ENCODE measurements at regions not wholly inside any gene's neighbourhood (a gene's known extent, or its start where the extent isn't known, plus 50 kb on each side); places are given as distances from the start of the nearest gene placed in this dataset.
"Not testable (repeated sequence)": the region's sequence is repeated elsewhere in the genome, so short reads cannot be mapped to it uniquely, and the experiment has no call there.

GRCh38 chr9:120306561-120306960 is 273.4 kb downstream of the CDK5RAP2 start:
- TF ChIP-seq EZH2phosphoT487 (IDR thresholded peaks at IDR 0.05; ENCODE audit: borderline replicate concordance, low read depth, low read length) (no peak), CTCF (conservative IDR thresholded peaks at IDR 0.05; ENCODE audit: low read length) (no peak)
- CTCF ChIA-PET (ENCODE audit: unreplicated experiment), result no interaction called here
- H4K20me1 ChIP-seq (ENCODE audit: insufficient read depth, low read length), result no peaks in the 10 kb centered on the region
- H3K9me3 ChIP-seq (ENCODE audit: low read length), result no peaks in the 10 kb centered on the region
- no peak overlapping the region for H3K4me2 ChIP-seq (ENCODE audit: low read length)
- intact Hi-C loops (cut with micrococcal nuclease; ENCODE audit: unreplicated experiment), result no loop called here
- H3K9me2 ChIP-seq (ENCODE audit: insufficient read depth, low read length), result no peaks in the 10 kb centered on the region
- no peak overlapping the region for H3K27ac ChIP-seq (ENCODE audit: low read depth, low read length, poor library complexity, severe bottlenecking)
- DNase-seq (ENCODE audit: low spot score), result no peak
- H3K4me1 ChIP-seq (ENCODE audit: insufficient read depth, low read length, poor library complexity, severe bottlenecking), result no peaks in the 10 kb centered on the region
- POLR2A ChIA-PET, result no interaction called here
- no peaks in the 10 kb centered on the region for H3K36me3 ChIP-seq (ENCODE audit: insufficient read depth, low read length)
- H3K79me2 ChIP-seq (ENCODE audit: insufficient read depth, low read depth, low read length), result no peaks in the 10 kb centered on the region
- BruUV-seq (replicated peaks), result no TSS peak
- no peak overlapping the region for H2AFZ ChIP-seq (ENCODE audit: low read length)
- H3K4me3 ChIP-seq (ENCODE audit: low read depth, low read length, poor library complexity, severe bottlenecking), result no peak overlapping the region

- no peak overlapping the region for H3K4me2 ChIP-seq (ENCODE audit: low read length)
- no peaks in the 10 kb centered on the region for H3K79me2 ChIP-seq (ENCODE audit: insufficient read depth, low read depth, low read length)
- no peak overlapping the region for H3K27ac ChIP-seq (ENCODE audit: low read depth, low read length, poor library complexity, severe bottlenecking)
- no peaks in the 10 kb centered on the region for H3K36me3 ChIP-seq (ENCODE audit: insufficient read depth, low read length)
- no peak overlapping the region for H2AFZ ChIP-seq (ENCODE audit: low read length)
- H3K4me3 ChIP-seq (ENCODE audit: low read depth, low read length, poor library complexity, severe bottlenecking), result no peak overlapping the region
- no peaks in the 10 kb centered on the region for H3K9me2 ChIP-seq (ENCODE audit: insufficient read depth, low read length)
- no peaks in the 10 kb centered on the region for H4K20me1 ChIP-seq (ENCODE audit: insufficient read depth, low read length)
- TF ChIP-seq CTCF (conservative IDR thresholded peaks at IDR 0.05; ENCODE audit: low read length), result no peak
- TF ChIP-seq EZH2phosphoT487 (IDR thresholded peaks at IDR 0.05; ENCODE audit: borderline replicate concordance, low read depth, low read length), result no peak
- intact Hi-C loops (cut with micrococcal nuclease; ENCODE audit: unreplicated experiment), result no loop called here
- H3K9me3 ChIP-seq (ENCODE audit: low read length), result no peaks in the 10 kb centered on the region
- no peaks in the 10 kb centered on the region for H3K4me1 ChIP-seq (ENCODE audit: insufficient read depth, low read length, poor library complexity, severe bottlenecking)
- ChIA-PET POLR2A (no interaction called here), CTCF (ENCODE audit: unreplicated experiment) (no interaction called here)
- no TSS peak for BruUV-seq (replicated peaks)
- DNase-seq (ENCODE audit: low spot score), result no peak
Measured at GRCh38 chr9:120306088-120306487, 273.9 kb downstream of the CDK5RAP2 start.

- H3K4me3 ChIP-seq (ENCODE audit: low read depth, low read length, poor library complexity, severe bottlenecking); DNase-seq (ENCODE audit: low spot score); POLR2A ChIA-PET; H3K36me3 ChIP-seq (ENCODE audit: insufficient read depth, low read length); H3K9me2 ChIP-seq (ENCODE audit: insufficient read depth, low read length); H3K79me2 ChIP-seq (ENCODE audit: insufficient read depth, low read depth, low read length); H3K4me1 ChIP-seq (ENCODE audit: insufficient read depth, low read length, poor library complexity, severe bottlenecking); H4K20me1 ChIP-seq (ENCODE audit: insufficient read depth, low read length); H3K4me2 ChIP-seq (ENCODE audit: low read length); intact Hi-C loops (cut with micrococcal nuclease; ENCODE audit: unreplicated experiment); H3K9me3 ChIP-seq (ENCODE audit: low read length); H3K27ac ChIP-seq (ENCODE audit: low read depth, low read length, poor library complexity, severe bottlenecking); BruUV-seq (replicated peaks); H2AFZ ChIP-seq (ENCODE audit: low read length); CTCF ChIA-PET (ENCODE audit: unreplicated experiment): not testable (repeated sequence)
Measured at GRCh38 chr9:120304896-120305295, 275.1 kb downstream of the CDK5RAP2 start.

All from OCI-LY7 (cell line).